Peyer's patch (tissue), 4 donors: ENCODE measurements at regions not wholly inside any gene's neighbourhood (a gene's known extent, or its start where the extent isn't known, plus 50 kb on each side); places are given as distances from the start of the nearest gene placed in this dataset.
A peak's percentile ranks its signal among the peaks of the same experiment; 100 is the strongest.

Experiments used
- DNase-seq, 3 donors: peaks; one replicate each; pipeline ENCODE4 v3.0.0-alpha.2; 2017 to 2019
- H3K27ac ChIP-seq, 4 donors: fragments of 200-600 bp; sonication (generic); one replicate each; pipeline ENCODE4 v1.5.1; 2016 to 2019
- H3K27me3 ChIP-seq, 2 donors: fragments of 200-600 bp; sonication (generic); one replicate each; pipeline ENCODE4 v1.5.1; 2019
- H3K36me3 ChIP-seq, 3 donors: fragments of 200-600 bp; sonication (generic); one replicate each; pipeline ENCODE4 v1.5.1; 2016 to 2019
- H3K4me1 ChIP-seq, 4 donors: fragments of 200-600 bp; sonication (generic); one replicate each; pipeline ENCODE4 v1.5.1; 2016 to 2019
- H3K4me3 ChIP-seq, 4 donors: fragments of 200-600 bp; sonication (generic); 1 replicate in 3 of 4; 2 replicates in 1 of 4; pipeline ENCODE4 v1.5.1; 2016 to 2019; ENCODE audit warnings: mild to moderate bottlenecking in 1 of 4
- H3K9me3 ChIP-seq, 4 donors: fragments of 200-600 bp; sonication (generic); one replicate each; pipeline ENCODE4 v1.5.1; 2016 to 2019; ENCODE audit warnings: mild to moderate bottlenecking in 1 of 4
- POLR2A ChIP-seq, 2 donors: fragments of 450-650 bp; IDR thresholded peaks; one replicate each; pipeline ENCODE4 v1.5.1; 2017; ENCODE audit warnings: antibody characterized with exemption in 2 of 2, mild to moderate bottlenecking in 2 of 2, moderate library complexity in 2 of 2
- TF ChIP-seq, protein P1 (sequence below), 6 experiments: fragments of 450-650 bp in 4 of 6; fragments of 200-600 bp in 2 of 6; sonication (generic) in 1 of 6; IDR thresholded peaks; one replicate each; pipeline ENCODE4 v1.5.1; 2017 to 2019; ENCODE audit warnings: antibody characterized with exemption in 6 of 6, mild to moderate bottlenecking in 3 of 6, moderate library complexity in 1 of 6

GRCh38 chr1:61616830-61617229 is 108.1 kb downstream of the TM2D1 start:
- DNase-seq = no peak
- no peaks in the 10 kb centered on the region for H3K9me3 ChIP-seq
- no peak overlapping the region for H3K27ac ChIP-seq
- no peaks in the 10 kb centered on the region for H3K4me1 ChIP-seq
- H3K4me3 ChIP-seq = no peak overlapping the region
- H3K27me3 ChIP-seq = no peaks in the 10 kb centered on the region
- H3K36me3 ChIP-seq = no peaks in the 10 kb centered on the region
- TF ChIP-seq, protein P1, sequence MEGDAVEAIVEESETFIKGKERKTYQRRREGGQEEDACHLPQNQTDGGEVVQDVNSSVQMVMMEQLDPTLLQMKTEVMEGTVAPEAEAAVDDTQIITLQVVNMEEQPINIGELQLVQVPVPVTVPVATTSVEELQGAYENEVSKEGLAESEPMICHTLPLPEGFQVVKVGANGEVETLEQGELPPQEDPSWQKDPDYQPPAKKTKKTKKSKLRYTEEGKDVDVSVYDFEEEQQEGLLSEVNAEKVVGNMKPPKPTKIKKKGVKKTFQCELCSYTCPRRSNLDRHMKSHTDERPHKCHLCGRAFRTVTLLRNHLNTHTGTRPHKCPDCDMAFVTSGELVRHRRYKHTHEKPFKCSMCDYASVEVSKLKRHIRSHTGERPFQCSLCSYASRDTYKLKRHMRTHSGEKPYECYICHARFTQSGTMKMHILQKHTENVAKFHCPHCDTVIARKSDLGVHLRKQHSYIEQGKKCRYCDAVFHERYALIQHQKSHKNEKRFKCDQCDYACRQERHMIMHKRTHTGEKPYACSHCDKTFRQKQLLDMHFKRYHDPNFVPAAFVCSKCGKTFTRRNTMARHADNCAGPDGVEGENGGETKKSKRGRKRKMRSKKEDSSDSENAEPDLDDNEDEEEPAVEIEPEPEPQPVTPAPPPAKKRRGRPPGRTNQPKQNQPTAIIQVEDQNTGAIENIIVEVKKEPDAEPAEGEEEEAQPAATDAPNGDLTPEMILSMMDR (IDR thresholded peaks at IDR 0.05) = no peak
- no peak for TF ChIP-seq POLR2A (IDR thresholded peaks at IDR 0.05)

DNA sequence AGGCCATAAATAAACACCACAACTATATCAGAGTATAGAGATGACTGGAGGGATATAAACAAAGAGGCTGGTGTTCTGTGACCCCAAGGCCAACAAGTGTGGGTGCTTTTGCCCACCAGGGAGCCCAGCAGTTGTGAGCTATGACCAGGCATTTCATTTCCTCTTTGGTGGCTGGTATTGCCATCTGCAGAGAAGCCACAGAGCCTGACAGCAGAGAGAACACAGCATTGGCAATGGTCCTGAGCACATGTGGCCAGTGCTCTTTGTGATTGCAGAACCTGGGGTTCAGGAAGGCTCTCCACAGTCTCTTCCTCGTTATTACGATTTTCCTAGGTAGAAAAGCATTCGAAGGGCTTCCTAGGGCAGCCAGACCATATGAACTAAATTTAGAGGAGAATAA is 112.3 kb downstream of the TM2D1 start:
- DNase-seq = no peak
- H3K4me1 ChIP-seq = no peaks in the 10 kb centered on the region
- no peaks in the 10 kb centered on the region for H3K9me3 ChIP-seq
- no peak overlapping the region for H3K4me3 ChIP-seq
- H3K27ac ChIP-seq = no peak overlapping the region
- H3K36me3 ChIP-seq = no peaks in the 10 kb centered on the region
- no peaks in the 10 kb centered on the region for H3K27me3 ChIP-seq
- TF ChIP-seq POLR2A (IDR thresholded peaks at IDR 0.05) = no peak

- no peak for DNase-seq
- Histone ChIP-seq H3K4me1 (no peaks in the 10 kb centered on the region), H3K27ac (no peak overlapping the region), H3K27me3 (no peaks in the 10 kb centered on the region), H3K36me3 (no peaks in the 10 kb centered on the region), H3K4me3 (no peak overlapping the region), H3K9me3 (no peaks in the 10 kb centered on the region)
- no peak for TF ChIP-seq POLR2A (IDR thresholded peaks at IDR 0.05)
- TF ChIP-seq, protein P1 (IDR thresholded peaks at IDR 0.05) = no peak
Measured at GRCh38 chr1:61609040-61609439, 115.9 kb downstream of the TM2D1 start.

GRCh38 chr1:61607448-61607847 is 117.5 kb downstream of the TM2D1 start:
- Histone ChIP-seq H3K4me3 (no peak overlapping the region), H3K27ac (peak overlapping the region in 2 of 4 donors; percentile 48 to 67), H3K36me3 (no peaks in the 10 kb centered on the region), H3K9me3 (no peaks in the 10 kb centered on the region), H3K27me3 (no peaks in the 10 kb centered on the region), H3K4me1 (no peaks in the 10 kb centered on the region)
- DNase-seq = no peak
- TF ChIP-seq POLR2A (IDR thresholded peaks at IDR 0.05) = no peak
- TF ChIP-seq, protein P1 (IDR thresholded peaks at IDR 0.05) = no peak

DNA sequence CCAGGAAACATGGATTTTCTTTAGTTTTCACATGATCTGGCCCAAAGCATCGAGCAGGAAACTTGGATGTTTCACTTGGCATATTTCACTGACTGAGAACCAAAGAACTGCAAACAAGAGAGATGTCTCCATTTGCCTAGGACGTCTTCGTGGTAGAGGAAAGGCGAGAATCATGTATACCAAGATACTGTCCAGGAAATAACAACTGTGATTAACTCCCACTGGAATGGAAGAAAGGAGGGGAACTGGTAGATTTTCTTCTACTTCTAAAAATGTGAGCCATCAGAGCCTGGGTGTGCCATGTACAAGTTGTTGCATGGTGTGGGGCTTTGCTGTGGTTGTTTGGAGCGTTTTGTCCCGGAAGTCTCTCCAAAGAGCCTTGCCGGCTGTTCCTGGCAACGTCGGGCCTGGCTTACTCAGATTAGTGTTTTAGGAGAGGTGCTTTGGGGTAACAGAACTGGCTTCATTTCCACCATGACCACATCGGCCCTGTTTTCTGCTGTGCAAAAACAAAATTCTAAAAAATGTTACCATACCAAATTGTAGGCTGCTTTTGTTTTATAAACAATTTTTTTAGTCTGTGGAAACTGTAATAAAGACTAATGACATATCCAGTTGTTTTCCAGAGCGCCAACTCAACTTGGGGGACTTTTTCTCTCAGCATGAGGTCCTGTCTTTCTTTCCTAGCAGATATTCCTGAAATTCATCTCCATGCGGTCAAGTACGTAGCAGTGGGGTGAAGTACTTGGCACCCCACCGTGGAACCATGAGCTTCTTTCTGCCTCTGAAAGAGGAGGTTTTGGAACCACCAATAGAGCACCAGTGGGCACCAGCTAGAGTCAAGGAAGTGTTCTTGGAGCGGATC is 118.3 kb downstream of the TM2D1 start:
- Histone ChIP-seq H3K27ac (peak overlapping the region in 2 of 4 donors; percentile 48 to 67), H3K4me3 (no peak overlapping the region), H3K27me3 (no peaks in the 10 kb centered on the region), H3K4me1 (no peaks in the 10 kb centered on the region), H3K9me3 (no peaks in the 10 kb centered on the region), H3K36me3 (no peaks in the 10 kb centered on the region)
- TF ChIP-seq, protein P1 (IDR thresholded peaks at IDR 0.05) = no peak
- TF ChIP-seq POLR2A (IDR thresholded peaks at IDR 0.05) = no peak
- peak in 1 of 3 donors; percentile 67 for DNase-seq

GRCh38 chr1:61605607-61606321 is 119.2 kb downstream of the TM2D1 start:
- peak overlapping the region in 1 of 4 donors; percentile 65 for H3K27ac ChIP-seq
- TF ChIP-seq, protein P1 (IDR thresholded peaks at IDR 0.05) = no peak
- no peak for TF ChIP-seq POLR2A (IDR thresholded peaks at IDR 0.05)

More at GRCh38 chr1:61605607-61606321, 119.2 kb downstream of the TM2D1 start:
- Histone ChIP-seq H3K27me3 (no peaks in the 10 kb centered on the region), H3K4me3 (no peak overlapping the region), H3K4me1 (no peaks in the 10 kb centered on the region), H3K36me3 (no peaks in the 10 kb centered on the region), H3K9me3 (no peaks in the 10 kb centered on the region)
- DNase-seq = no peak
